ENCODE measurements at regions not wholly inside any gene's neighbourhood (a gene's known extent, or its start where the extent isn't known, plus 50 kb on each side); places are given as distances from the start of the nearest gene placed in this dataset.

DNA sequence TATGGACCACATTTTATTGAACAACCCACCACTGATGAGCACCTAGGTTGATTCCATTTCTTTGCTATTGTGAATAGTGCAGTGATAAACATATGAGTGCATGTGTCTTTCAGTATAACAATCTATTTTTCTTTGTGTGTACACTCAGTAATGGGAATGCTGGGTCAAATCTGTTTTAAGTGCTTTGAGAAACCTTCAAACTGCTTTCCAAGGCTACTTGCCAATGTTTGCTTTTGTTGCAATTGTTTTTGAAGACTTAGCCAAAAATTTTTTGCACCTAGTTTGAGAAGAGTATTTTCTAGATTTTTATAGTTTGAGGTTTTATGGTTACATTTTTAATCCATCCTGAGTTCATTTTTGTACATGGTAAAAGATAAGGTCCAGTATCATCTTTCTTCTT lies 587.4 kb upstream of the SETBP1 start:
- no peaks in the 10 kb centered on the region for H3K9me3 ChIP-seq (ENCODE audit: control insufficient read depth in 5 of 5, low read length in 5 of 5)
- H3K4me3 ChIP-seq (ENCODE audit: low read depth in 1 of 5, low read length in 5 of 5) = no peak overlapping the region
- H3K9ac ChIP-seq (ENCODE audit: low read length in 5 of 5) = no peak overlapping the region
- H3K27me3 ChIP-seq (ENCODE audit: control insufficient read depth in 5 of 5, insufficient read depth in 4 of 5, low read length in 5 of 5) = no peaks in the 10 kb centered on the region
- H3K36me3 ChIP-seq (ENCODE audit: control insufficient read depth in 5 of 5, insufficient read depth in 5 of 5, low read length in 5 of 5) = no peaks in the 10 kb centered on the region
- no peak overlapping the region for H3K27ac ChIP-seq (ENCODE audit: low read depth, low read length)
- H3K4me1 ChIP-seq (ENCODE audit: control insufficient read depth in 5 of 5, insufficient read depth in 5 of 5, low read length in 5 of 5) = no peaks in the 10 kb centered on the region

- H3K9ac ChIP-seq (ENCODE audit: low read length in 5 of 5) = no peak overlapping the region
- H3K36me3 ChIP-seq (ENCODE audit: control insufficient read depth in 5 of 5, insufficient read depth in 5 of 5, low read length in 5 of 5) = no peaks in the 10 kb centered on the region
- no peaks in the 10 kb centered on the region for H3K27me3 ChIP-seq (ENCODE audit: control insufficient read depth in 5 of 5, insufficient read depth in 4 of 5, low read length in 5 of 5)
Measured at GRCh38 chr18:44096016-44096415, 584.7 kb upstream of the SETBP1 start.

GRCh38 chr18:44098551-44099098 lies 582.1 kb upstream of the SETBP1 start:
- Histone ChIP-seq H3K4me1 (ENCODE audit: control insufficient read depth in 5 of 5, insufficient read depth in 5 of 5, low read length in 5 of 5) (no peaks in the 10 kb centered on the region), H3K27me3 (ENCODE audit: control insufficient read depth in 5 of 5, insufficient read depth in 4 of 5, low read length in 5 of 5) (no peaks in the 10 kb centered on the region), H3K4me3 (ENCODE audit: low read depth in 1 of 5, low read length in 5 of 5) (no peak overlapping the region), H3K9ac (ENCODE audit: low read length in 5 of 5) (no peak overlapping the region), H3K27ac (ENCODE audit: low read depth, low read length) (no peak overlapping the region), H3K9me3 (ENCODE audit: control insufficient read depth in 5 of 5, low read length in 5 of 5) (no peaks in the 10 kb centered on the region), H3K36me3 (ENCODE audit: control insufficient read depth in 5 of 5, insufficient read depth in 5 of 5, low read length in 5 of 5) (no peaks in the 10 kb centered on the region)

More at GRCh38 chr18:44096016-44096415, 584.7 kb upstream of the SETBP1 start:
- Histone ChIP-seq H3K9me3 (ENCODE audit: control insufficient read depth in 5 of 5, low read length in 5 of 5) (no peaks in the 10 kb centered on the region), H3K4me3 (ENCODE audit: low read depth in 1 of 5, low read length in 5 of 5) (no peak overlapping the region), H3K27ac (ENCODE audit: low read depth, low read length) (no peak overlapping the region), H3K4me1 (ENCODE audit: control insufficient read depth in 5 of 5, insufficient read depth in 5 of 5, low read length in 5 of 5) (no peaks in the 10 kb centered on the region)

DNA sequence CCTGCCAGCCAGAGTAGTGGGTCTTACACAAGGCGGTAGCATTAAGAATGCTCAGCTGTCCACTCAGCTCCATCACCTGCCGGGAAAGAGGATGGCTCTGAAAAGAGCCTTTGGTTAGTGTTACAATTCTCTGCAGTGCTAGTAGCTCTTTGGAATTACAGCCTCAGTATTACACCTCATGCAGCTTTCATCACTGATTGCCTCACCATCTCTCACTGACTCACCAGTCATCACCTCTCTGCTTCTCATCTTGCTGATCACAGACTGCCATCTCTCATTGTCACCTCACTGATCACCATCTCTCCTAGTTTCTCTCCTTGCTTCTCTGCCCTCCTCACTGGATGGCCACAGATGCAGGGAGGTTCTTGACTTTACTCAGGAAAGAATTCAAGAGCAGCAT lies 573.5 kb upstream of the SETBP1 start:
- Histone ChIP-seq H3K36me3 (ENCODE audit: control insufficient read depth in 5 of 5, insufficient read depth in 5 of 5, low read length in 5 of 5) (no peaks in the 10 kb centered on the region), H3K9ac (ENCODE audit: low read length in 5 of 5) (no peak overlapping the region), H3K27me3 (ENCODE audit: control insufficient read depth in 5 of 5, insufficient read depth in 4 of 5, low read length in 5 of 5) (no peaks in the 10 kb centered on the region), H3K27ac (ENCODE audit: low read depth, low read length) (no peak overlapping the region), H3K4me1 (ENCODE audit: control insufficient read depth in 5 of 5, insufficient read depth in 5 of 5, low read length in 5 of 5) (no peaks in the 10 kb centered on the region), H3K4me3 (ENCODE audit: low read depth in 1 of 5, low read length in 5 of 5) (no peak overlapping the region), H3K9me3 (ENCODE audit: control insufficient read depth in 5 of 5, low read length in 5 of 5) (no peaks in the 10 kb centered on the region)

GRCh38 chr18:44111337-44111736 lies 569.4 kb upstream of the SETBP1 start:
- no peak overlapping the region for H3K4me3 ChIP-seq (ENCODE audit: low read depth in 1 of 5, low read length in 5 of 5)

GRCh38 chr18:44117821-44118220 lies 562.9 kb upstream of the SETBP1 start:
- Histone ChIP-seq H3K9ac (ENCODE audit: low read length in 5 of 5) (no peak overlapping the region), H3K4me3 (ENCODE audit: low read depth in 1 of 5, low read length in 5 of 5) (no peak overlapping the region), H3K9me3 (ENCODE audit: control insufficient read depth in 5 of 5, low read length in 5 of 5) (no peaks in the 10 kb centered on the region), H3K27ac (ENCODE audit: low read depth, low read length) (no peak overlapping the region), H3K27me3 (ENCODE audit: control insufficient read depth in 5 of 5, insufficient read depth in 4 of 5, low read length in 5 of 5) (no peaks in the 10 kb centered on the region), H3K4me1 (ENCODE audit: control insufficient read depth in 5 of 5, insufficient read depth in 5 of 5, low read length in 5 of 5) (no peaks in the 10 kb centered on the region), H3K36me3 (ENCODE audit: control insufficient read depth in 5 of 5, insufficient read depth in 5 of 5, low read length in 5 of 5) (no peaks in the 10 kb centered on the region)

More at GRCh38 chr18:44111337-44111736, 569.4 kb upstream of the SETBP1 start:
- no peaks in the 10 kb centered on the region for H3K36me3 ChIP-seq (ENCODE audit: control insufficient read depth in 5 of 5, insufficient read depth in 5 of 5, low read length in 5 of 5)
- no peak overlapping the region for H3K27ac ChIP-seq (ENCODE audit: low read depth, low read length)
- no peak overlapping the region for H3K9ac ChIP-seq (ENCODE audit: low read length in 5 of 5)
- H3K4me1 ChIP-seq (ENCODE audit: control insufficient read depth in 5 of 5, insufficient read depth in 5 of 5, low read length in 5 of 5) = no peaks in the 10 kb centered on the region
- no peaks in the 10 kb centered on the region for H3K27me3 ChIP-seq (ENCODE audit: control insufficient read depth in 5 of 5, insufficient read depth in 4 of 5, low read length in 5 of 5)
- no peaks in the 10 kb centered on the region for H3K9me3 ChIP-seq (ENCODE audit: control insufficient read depth in 5 of 5, low read length in 5 of 5)

DNA sequence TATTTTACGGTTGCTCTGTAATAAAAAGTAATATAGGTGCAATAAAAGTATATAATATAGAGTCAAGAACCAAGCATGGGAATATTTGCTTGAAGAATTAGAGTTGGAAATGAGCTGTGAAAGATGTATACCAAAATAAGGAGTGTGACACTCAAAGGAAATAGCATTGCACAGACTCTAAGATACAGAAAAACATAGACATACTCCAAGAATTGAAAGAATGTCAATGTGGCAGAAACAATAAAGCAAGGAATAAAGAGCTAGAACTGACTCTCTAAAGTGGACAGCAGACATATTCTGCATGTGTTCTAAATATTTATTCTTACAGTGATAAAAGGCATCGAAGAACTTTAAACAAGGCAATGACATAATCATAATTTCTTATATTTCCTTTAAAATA lies 561.1 kb upstream of the SETBP1 start:
- Histone ChIP-seq H3K27me3 (ENCODE audit: control insufficient read depth in 5 of 5, insufficient read depth in 4 of 5, low read length in 5 of 5) (no peaks in the 10 kb centered on the region), H3K36me3 (ENCODE audit: control insufficient read depth in 5 of 5, insufficient read depth in 5 of 5, low read length in 5 of 5) (no peaks in the 10 kb centered on the region)

DNA sequence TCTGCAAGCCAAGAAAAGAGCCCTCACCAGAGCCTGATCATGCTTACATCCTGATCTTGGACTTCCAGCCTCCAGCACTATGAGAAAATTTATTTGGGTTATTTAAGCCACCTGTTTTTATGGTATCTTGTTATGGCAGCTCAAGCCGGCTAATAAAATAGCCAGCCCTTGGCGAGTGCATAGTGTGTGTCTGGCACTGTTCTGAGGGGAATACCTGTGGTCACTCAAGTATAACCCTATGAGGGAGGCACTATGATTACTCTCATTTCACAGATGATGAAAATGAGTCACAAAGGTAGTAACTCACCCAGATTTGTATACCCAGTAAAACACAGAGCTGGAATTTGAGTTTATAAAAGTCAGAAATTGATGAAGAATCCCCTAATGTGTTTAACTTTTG lies 556.9 kb upstream of the SETBP1 start:
- Histone ChIP-seq H3K27me3 (ENCODE audit: control insufficient read depth in 5 of 5, insufficient read depth in 4 of 5, low read length in 5 of 5) (no peaks in the 10 kb centered on the region), H3K4me1 (ENCODE audit: control insufficient read depth in 5 of 5, insufficient read depth in 5 of 5, low read length in 5 of 5) (no peaks in the 10 kb centered on the region), H3K4me3 (ENCODE audit: low read depth in 1 of 5, low read length in 5 of 5) (no peak overlapping the region), H3K9me3 (ENCODE audit: control insufficient read depth in 5 of 5, low read length in 5 of 5) (no peaks in the 10 kb centered on the region), H3K9ac (ENCODE audit: low read length in 5 of 5) (no peak overlapping the region), H3K27ac (ENCODE audit: low read depth, low read length) (no peak overlapping the region), H3K36me3 (ENCODE audit: control insufficient read depth in 5 of 5, insufficient read depth in 5 of 5, low read length in 5 of 5) (no peaks in the 10 kb centered on the region)

More for the DNA sequence above, 561.1 kb upstream of the SETBP1 start:
- Histone ChIP-seq H3K27ac (ENCODE audit: low read depth, low read length) (no peak overlapping the region), H3K4me1 (ENCODE audit: control insufficient read depth in 5 of 5, insufficient read depth in 5 of 5, low read length in 5 of 5) (no peaks in the 10 kb centered on the region), H3K9me3 (ENCODE audit: control insufficient read depth in 5 of 5, low read length in 5 of 5) (no peaks in the 10 kb centered on the region), H3K4me3 (ENCODE audit: low read depth in 1 of 5, low read length in 5 of 5) (no peak overlapping the region), H3K9ac (ENCODE audit: low read length in 5 of 5) (no peak overlapping the region)

DNA sequence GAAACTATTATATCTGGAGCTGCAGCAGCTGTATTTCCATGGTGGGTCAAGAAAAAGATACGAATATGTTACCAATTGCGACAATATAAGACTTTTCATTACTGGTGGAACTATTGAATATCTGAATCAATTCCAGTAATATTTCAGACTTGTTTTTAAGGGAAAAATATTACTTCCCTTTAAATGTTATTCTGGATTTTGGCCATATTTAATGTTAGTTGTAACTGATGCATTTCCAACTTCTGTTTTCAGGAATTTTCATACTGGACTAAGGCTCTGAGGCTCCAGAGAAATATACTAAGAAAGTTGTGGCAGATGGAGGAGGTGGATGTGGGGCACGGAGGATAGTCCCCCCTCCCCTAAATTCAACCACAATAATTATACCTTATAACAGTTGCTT lies 555.2 kb upstream of the SETBP1 start:
- H3K27me3 ChIP-seq (ENCODE audit: control insufficient read depth in 5 of 5, insufficient read depth in 4 of 5, low read length in 5 of 5) = no peaks in the 10 kb centered on the region
- no peaks in the 10 kb centered on the region for H3K4me1 ChIP-seq (ENCODE audit: control insufficient read depth in 5 of 5, insufficient read depth in 5 of 5, low read length in 5 of 5)
- no peak overlapping the region for H3K9ac ChIP-seq (ENCODE audit: low read length in 5 of 5)
- no peak overlapping the region for H3K4me3 ChIP-seq (ENCODE audit: low read depth in 1 of 5, low read length in 5 of 5)
- H3K27ac ChIP-seq (ENCODE audit: low read depth, low read length) = no peak overlapping the region
- H3K36me3 ChIP-seq (ENCODE audit: control insufficient read depth in 5 of 5, insufficient read depth in 5 of 5, low read length in 5 of 5) = no peaks in the 10 kb centered on the region
- H3K9me3 ChIP-seq (ENCODE audit: control insufficient read depth in 5 of 5, low read length in 5 of 5) = no peaks in the 10 kb centered on the region

GRCh38 chr18:44126598-44126997 lies 554.1 kb upstream of the SETBP1 start:
- no peaks in the 10 kb centered on the region for H3K9me3 ChIP-seq (ENCODE audit: control insufficient read depth in 5 of 5, low read length in 5 of 5)
- H3K27ac ChIP-seq (ENCODE audit: low read depth, low read length) = no peak overlapping the region
- H3K27me3 ChIP-seq (ENCODE audit: control insufficient read depth in 5 of 5, insufficient read depth in 4 of 5, low read length in 5 of 5) = no peaks in the 10 kb centered on the region
- H3K36me3 ChIP-seq (ENCODE audit: control insufficient read depth in 5 of 5, insufficient read depth in 5 of 5, low read length in 5 of 5) = no peaks in the 10 kb centered on the region
- H3K9ac ChIP-seq (ENCODE audit: low read length in 5 of 5) = no peak overlapping the region
- no peak overlapping the region for H3K4me3 ChIP-seq (ENCODE audit: low read depth in 1 of 5, low read length in 5 of 5)
- no peaks in the 10 kb centered on the region for H3K4me1 ChIP-seq (ENCODE audit: control insufficient read depth in 5 of 5, insufficient read depth in 5 of 5, low read length in 5 of 5)

- Histone ChIP-seq H3K27me3 (ENCODE audit: control insufficient read depth in 5 of 5, insufficient read depth in 4 of 5, low read length in 5 of 5) (no peaks in the 10 kb centered on the region), H3K4me1 (ENCODE audit: control insufficient read depth in 5 of 5, insufficient read depth in 5 of 5, low read length in 5 of 5) (no peaks in the 10 kb centered on the region), H3K27ac (ENCODE audit: low read depth, low read length) (no peak overlapping the region), H3K9me3 (ENCODE audit: control insufficient read depth in 5 of 5, low read length in 5 of 5) (no peaks in the 10 kb centered on the region), H3K4me3 (ENCODE audit: low read depth in 1 of 5, low read length in 5 of 5) (no peak overlapping the region), H3K36me3 (ENCODE audit: control insufficient read depth in 5 of 5, insufficient read depth in 5 of 5, low read length in 5 of 5) (no peaks in the 10 kb centered on the region), H3K9ac (ENCODE audit: low read length in 5 of 5) (no peak overlapping the region)
Measured at GRCh38 chr18:44128365-44128764, 552.3 kb upstream of the SETBP1 start.

All from subcutaneous abdominal adipose tissue (tissue), 5 donors.